ENCODE measurements at regions not wholly inside any gene's neighbourhood (a gene's known extent, or its start where the extent isn't known, plus 50 kb on each side); places are given as distances from the start of the nearest gene placed in this dataset.

GRCh38 chr1:39105841-39106765 lies 80.0 kb downstream of the NDUFS5 start:
- TF ChIP-seq CTCF (IDR thresholded peaks at IDR 0.05) (no peak), POLR2A (IDR thresholded peaks at IDR 0.05) (no peak)
